H9 (cell line): ENCODE measurements at regions not wholly inside any gene's neighbourhood (a gene's known extent, or its start where the extent isn't known, plus 50 kb on each side); places are given as distances from the start of the nearest gene placed in this dataset.

Source experiments
- DNase-seq: peaks from one replicate; pipeline ENCODE4 v3.0.0-alpha.2; 2017
- H2AFZ ChIP-seq: one replicate; pipeline ENCODE4 v1.6.1; 2013; ENCODE audit warnings: mild to moderate bottlenecking, low read length, control low read depth, moderate library complexity
- H2AK5ac ChIP-seq: 2 replicates; pipeline ENCODE4 v1.6.1; 2013; ENCODE audit warnings: low read length, control low read depth, mixed read lengths; ENCODE audit not compliant: insufficient read length
- H2BK120ac ChIP-seq: one replicate; pipeline ENCODE4 v1.6.1; 2013; ENCODE audit warnings: low read depth, mild to moderate bottlenecking, low read length, control low read depth, inconsistent platforms; ENCODE audit not compliant: poor library complexity, severe bottlenecking
- H2BK12ac ChIP-seq: 2 replicates; pipeline ENCODE4 v1.6.1; 2013; ENCODE audit warnings: low read length, control low read depth, mixed read lengths, low read depth; ENCODE audit not compliant: insufficient read length
- H2BK15ac ChIP-seq: 2 replicates; pipeline ENCODE4 v1.6.1; 2013; ENCODE audit warnings: low read depth, low read length, control low read depth
- H2BK20ac ChIP-seq: one replicate; pipeline ENCODE4 v1.6.1; 2013; ENCODE audit warnings: low read depth, mild to moderate bottlenecking, low read length, control low read depth, inconsistent platforms; ENCODE audit not compliant: poor library complexity, severe bottlenecking
- H2BK5ac ChIP-seq: 2 replicates; pipeline ENCODE4 v1.6.1; 2013; ENCODE audit warnings: low read length, control low read depth, mixed read lengths; ENCODE audit not compliant: insufficient read length
- H3K14ac ChIP-seq: 2 replicates; pipeline ENCODE4 v1.6.1; 2013; ENCODE audit warnings: low read length, control low read depth; ENCODE audit not compliant: insufficient read depth
- H3K18ac ChIP-seq: 2 replicates; pipeline ENCODE4 v1.6.1; 2013; ENCODE audit warnings: low read depth, mild to moderate bottlenecking, mixed read lengths, low read length, control low read depth; ENCODE audit not compliant: insufficient read length
- H3K23ac ChIP-seq: 2 replicates; pipeline ENCODE4 v1.6.1; 2013; ENCODE audit warnings: low read length, control low read depth, mixed read lengths, low read depth; ENCODE audit not compliant: insufficient read length
- H3K23me2 ChIP-seq: 2 replicates; pipeline ENCODE4 v1.6.1; 2013; ENCODE audit warnings: low read depth, mild to moderate bottlenecking, mixed read lengths, low read length, control low read depth; ENCODE audit not compliant: insufficient read length, poor library complexity, severe bottlenecking
- H3K27ac ChIP-seq: 2 replicates; pipeline ENCODE4 v1.5.1; 2013; ENCODE audit warnings: low read length, control low read depth, mixed read lengths, low read depth; ENCODE audit not compliant: insufficient read length
- H3K27me3 ChIP-seq: 2 replicates; pipeline ENCODE4 v1.6.1; 2013; ENCODE audit warnings: low read length, control low read depth, inconsistent platforms; ENCODE audit not compliant: insufficient read depth
- H3K4ac ChIP-seq: 2 replicates; pipeline ENCODE4 v1.6.1; 2013; ENCODE audit warnings: low read depth, mild to moderate bottlenecking, control low read depth, inconsistent platforms, low read length, moderate library complexity
- H3K4me1 ChIP-seq: 2 replicates; pipeline ENCODE4 v1.6.1; 2013; ENCODE audit warnings: low read length, control low read depth, inconsistent platforms; ENCODE audit not compliant: insufficient read depth
- H3K4me2 ChIP-seq: 2 replicates; pipeline ENCODE4 v1.6.1; 2013; ENCODE audit warnings: low read length, control low read depth, mixed read lengths; ENCODE audit not compliant: insufficient read length, insufficient read depth
- H3K56ac ChIP-seq: 2 replicates; pipeline ENCODE4 v1.6.1; 2013; ENCODE audit warnings: low read depth, mild to moderate bottlenecking, mixed read lengths, low read length, control low read depth; ENCODE audit not compliant: insufficient read length
- H3K79me1 ChIP-seq: 2 replicates; pipeline ENCODE4 v1.6.1; 2013; ENCODE audit warnings: low read depth, mild to moderate bottlenecking, moderate library complexity, low read length, control low read depth, inconsistent platforms; ENCODE audit not compliant: insufficient read depth, poor library complexity, severe bottlenecking
- H3K79me2 ChIP-seq: 2 replicates; pipeline ENCODE4 v1.6.1; 2013; ENCODE audit warnings: low read length, control low read depth, inconsistent platforms; ENCODE audit not compliant: insufficient read depth
- H3K9ac ChIP-seq: 2 replicates; pipeline ENCODE4 v1.6.1; 2013; ENCODE audit warnings: low read length, control low read depth, mixed read lengths; ENCODE audit not compliant: insufficient read length; ENCODE audit errors: extremely low read depth
- H3K9me3 ChIP-seq: one replicate; pipeline ENCODE4 v1.6.1; 2013; ENCODE audit warnings: low read depth, low read length, inconsistent platforms; ENCODE audit not compliant: control insufficient read depth
- H3T11ph ChIP-seq: one replicate; pipeline ENCODE4 v1.6.1; 2013; ENCODE audit warnings: mild to moderate bottlenecking, low read length, control low read depth, inconsistent platforms
- H4K20me1 ChIP-seq: one replicate; pipeline ENCODE4 v1.6.1; 2013; ENCODE audit not compliant: control insufficient read depth, insufficient read length, insufficient read depth
- H4K5ac ChIP-seq: 2 replicates; pipeline ENCODE4 v1.6.1; 2013; ENCODE audit warnings: low read depth, mild to moderate bottlenecking, mixed read lengths, low read length, control low read depth; ENCODE audit not compliant: insufficient read length
- H4K8ac ChIP-seq: replicated peaks from 2 replicates; pipeline ENCODE4 v1.6.1; 2013; ENCODE audit warnings: low read length, control low read depth, mixed read lengths, low read depth; ENCODE audit not compliant: insufficient read length
- H4K91ac ChIP-seq: 2 replicates; pipeline ENCODE4 v1.6.1; 2013; ENCODE audit warnings: low read depth, mild to moderate bottlenecking, moderate library complexity, mixed read lengths, low read length, control low read depth; ENCODE audit not compliant: insufficient read length
- H3K27ac Mint-ChIP-seq, 3 experiments: 2 replicates in 2 of 3; 3 replicates in 1 of 3; pipeline ENCODE4 v1.8.0; 2020 to 2021; ENCODE audit warnings: mixed read lengths in 3 of 3, mild to moderate bottlenecking in 1 of 3, moderate library complexity in 1 of 3
- H3K27me3 Mint-ChIP-seq: 2 replicates; pipeline ENCODE4 v1.8.0; 2021; ENCODE audit warnings: low read depth, mild to moderate bottlenecking, moderate library complexity, mixed read lengths
- H3K36me3 Mint-ChIP-seq, 3 experiments: 2 replicates in 2 of 3; 3 replicates in 1 of 3; pipeline ENCODE4 v1.8.0; 2020 to 2021; ENCODE audit warnings: low read depth in 3 of 3, mixed read lengths in 3 of 3; ENCODE audit not compliant: insufficient read depth in 1 of 3
- H3K4me1 Mint-ChIP-seq, 2 experiments: 2 replicates each; pipeline ENCODE4 v1.8.0; 2020; ENCODE audit warnings: mixed read lengths in 2 of 2
- H3K4me3 Mint-ChIP-seq, 2 experiments: 2 replicates in 1 of 2; 3 replicates in 1 of 2; pipeline ENCODE4 v1.8.0; 2020 to 2021; ENCODE audit warnings: mild to moderate bottlenecking in 2 of 2, mixed read lengths in 2 of 2, moderate library complexity in 1 of 2
- H3K9me3 Mint-ChIP-seq, 2 experiments: 2 replicates in 1 of 2; 3 replicates in 1 of 2; pipeline ENCODE4 v1.8.0; 2020; ENCODE audit warnings: mild to moderate bottlenecking in 2 of 2, mixed read lengths in 2 of 2, moderate library complexity in 1 of 2
- CTCF ChIP-seq: fragments of 200-600 bp; sonication (generic); conservative IDR thresholded peaks from 3 replicates; pipeline ENCODE4 v1.8.0; 2021; ENCODE audit warnings: antibody characterized with exemption, mild to moderate bottlenecking
- WGBS: extraction: QIAGEN DNeasy Blood & Tissue Kit; methylation state at CpG from one replicate; pipeline ENCODE4 v1.1.7; 2013; ENCODE audit warnings: missing lambda C conversion rate, low lambda C conversion rate, mixed read lengths; ENCODE audit not compliant: insufficient read length; ENCODE audit errors: extremely low coverage; 5-methylcytosine and 5-hydroxymethylcytosine counted together

GRCh38 chr4:181162266-181162665, 1080.9 kb upstream of the TENM3 start:
- Histone ChIP-seq H3K4me2 (no peak overlapping the region), H3K27me3 (peaks cover 5% of the 10 kb centered on the region; the same call in 1 of the 2 replicates), H3K23ac (no peak overlapping the region), H3K79me2 (no peaks in the 10 kb centered on the region), H2BK12ac (no peak overlapping the region), H4K20me1 (no peaks in the 10 kb centered on the region), H3T11ph (no peak overlapping the region), H4K8ac (no peak overlapping the region), H2BK5ac (no peak overlapping the region), H3K23me2 (no peaks in the 10 kb centered on the region), H2AFZ (no peak overlapping the region), H3K9me3 (no peaks in the 10 kb centered on the region), H3K4ac (no peak overlapping the region), H4K5ac (no peak overlapping the region), H2BK15ac (no peak overlapping the region), H3K9ac (no peak overlapping the region), H3K56ac (no peak overlapping the region), H3K14ac (no peak overlapping the region), H3K4me1 (peaks cover 7% of the 10 kb centered on the region; the same call in 1 of the 2 replicates), H3K18ac (no peak overlapping the region), H2AK5ac (no peak overlapping the region), H2BK120ac (no peak overlapping the region), H3K79me1 (no peaks in the 10 kb centered on the region), H2BK20ac (no peak overlapping the region), H3K27ac (no peak overlapping the region), H4K91ac (no peak overlapping the region)
- WGBS = no CpG with 5 or more reads among the region's 2 CpGs
- no peak overlapping the region for H3K4me3 Mint-ChIP-seq
- H3K4me1 Mint-ChIP-seq = peaks cover 21 to 23% of the 10 kb centered on the region in 2 experiments
- no peak overlapping the region for H3K27ac Mint-ChIP-seq
- no peaks in the 10 kb centered on the region; a peak in 1 of 5 replicates for H3K9me3 Mint-ChIP-seq
- peaks cover 58% of the 10 kb centered on the region for H3K27me3 Mint-ChIP-seq
- TF ChIP-seq CTCF = no peak
- DNase-seq = no peak
- H3K36me3 Mint-ChIP-seq = no peaks in the 10 kb centered on the region
